H1 (cell line): ENCODE measurements at regions not wholly inside any gene's neighbourhood (a gene's known extent, or its start where the extent isn't known, plus 50 kb on each side); places are given as distances from the start of the nearest gene placed in this dataset.

Experiments
- CTCF ChIA-PET: fragments of 300-600 bp; sonication (Branson Sonifier 250); formaldehyde crosslinking; loops from one replicate; lab custom pipeline; 2021; ENCODE audit not compliant: partially characterized antibody; lab: Charles Lee
- POLR2A ChIA-PET: fragments of 300-600 bp; sonication (Branson Sonifier 250); formaldehyde crosslinking; loops from one replicate; lab custom pipeline; 2021; ENCODE audit warnings: inconsistent platforms; ENCODE audit not compliant: partially characterized antibody; lab: Charles Lee
- DNase-seq, 2 experiments: peaks; one replicate each; pipeline versions ENCODE4 v3.0.0 to v3.0.0-alpha.2; 2010 to 2022; ENCODE audit warnings: low spot score in 2 of 2, low read depth in 1 of 2, mixed read lengths in 1 of 2
- FAIRE-seq: peaks from 2 replicates; lab custom pipeline; 2011; peaks lifted over from hg19 to GRCh38; lab: Jason Lieb, UNC
- H2AFZ ChIP-seq: 2 replicates; pipeline ENCODE4 v1.8.1; 2012; ENCODE audit warnings: low read length, inconsistent platforms
- H2AK5ac ChIP-seq: 2 replicates; pipeline ENCODE4 v1.6.1; 2013; ENCODE audit warnings: low read depth, low read length
- H2BK120ac ChIP-seq: replicated peaks from 2 replicates; pipeline ENCODE3; 2013; ENCODE audit warnings: low read depth, low read length, inconsistent platforms
- H2BK12ac ChIP-seq: 2 replicates; pipeline ENCODE4 v1.6.1; 2013; ENCODE audit warnings: low read depth, low read length
- H2BK15ac ChIP-seq: 2 replicates; pipeline ENCODE4 v1.6.1; 2013; ENCODE audit warnings: low read length
- H2BK20ac ChIP-seq: 2 replicates; pipeline ENCODE4 v1.6.1; 2013; ENCODE audit warnings: low read length
- H2BK5ac ChIP-seq: 2 replicates; pipeline ENCODE4 v1.6.1; 2013; ENCODE audit warnings: low read depth, low read length
- H3K14ac ChIP-seq: 2 replicates; pipeline ENCODE4 v1.6.1; 2013; ENCODE audit warnings: inconsistent platforms; ENCODE audit not compliant: insufficient read length
- H3K18ac ChIP-seq: 2 replicates; pipeline ENCODE4 v1.6.1; 2013; ENCODE audit warnings: low read length; ENCODE audit errors: extremely low read depth
- H3K23ac ChIP-seq: 2 replicates; pipeline ENCODE4 v1.6.1; 2013; ENCODE audit warnings: inconsistent platforms; ENCODE audit not compliant: insufficient read length
- H3K23me2 ChIP-seq: 2 replicates; pipeline ENCODE4 v1.6.1; 2013; ENCODE audit warnings: low read depth, low read length
- H3K27ac ChIP-seq: 2 replicates; pipeline ENCODE4 v1.6.1; 2011; ENCODE audit warnings: low read depth, low read length, inconsistent platforms
- H3K27me3 ChIP-seq, 4 experiments: replicated peaks in 1 of 4; 1 replicate in 1 of 4; 2 replicates in 3 of 4; pipeline versions ENCODE4 v1.6.1 to v1.8.1; 2011 to 2013; ENCODE audit warnings: low read length in 3 of 4, mild to moderate bottlenecking in 3 of 4, inconsistent platforms in 2 of 4, mixed read lengths in 2 of 4, moderate library complexity in 1 of 4; ENCODE audit not compliant: control insufficient read depth in 3 of 4, insufficient read depth in 3 of 4; ENCODE audit errors: extremely low read depth in 1 of 4
- H3K36me3 ChIP-seq, 4 experiments: 2 replicates each; pipeline versions ENCODE4 v1.6.1 to v1.8.1; 2011 to 2013; ENCODE audit warnings: mild to moderate bottlenecking in 4 of 4, low read length in 3 of 4, moderate library complexity in 2 of 4, control low read depth in 1 of 4, inconsistent platforms in 1 of 4; ENCODE audit not compliant: insufficient read depth in 4 of 4, control insufficient read depth in 2 of 4
- H3K4ac ChIP-seq: replicated peaks from 2 replicates; pipeline ENCODE3; 2013; ENCODE audit warnings: low read length, low read depth, mixed read lengths, inconsistent platforms; ENCODE audit not compliant: insufficient read length
- H3K4me1 ChIP-seq, 4 experiments: replicated peaks in 1 of 4; 1 replicate in 1 of 4; 2 replicates in 3 of 4; pipeline versions ENCODE4 v1.6.1 to v1.8.1; 2011 to 2013; ENCODE audit warnings: low read length in 3 of 4, inconsistent platforms in 2 of 4, mixed read lengths in 1 of 4; ENCODE audit not compliant: insufficient read depth in 4 of 4, control insufficient read depth in 3 of 4
- H3K4me2 ChIP-seq, 2 experiments: 2 replicates each; pipeline versions ENCODE4 v1.6.1 to v1.8.1; 2011 to 2013; ENCODE audit warnings: low read depth in 2 of 2, low read length in 2 of 2, control low read depth in 1 of 2, inconsistent platforms in 1 of 2, mild to moderate bottlenecking in 1 of 2; ENCODE audit not compliant: insufficient read depth in 1 of 2
- H3K4me3 ChIP-seq, 4 experiments: fragments of 200-600, 300-600 bp in 1 of 4; sonication (generic), shearing (Covaris generic), sonication (Bioruptor Twin) in 1 of 4; 2 replicates each; pipeline versions ENCODE4 v1.5.1 to v1.8.1; 2011 to 2016; ENCODE audit warnings: low read length in 4 of 4, low read depth in 3 of 4, control low read depth in 2 of 4, inconsistent platforms in 2 of 4, mild to moderate bottlenecking in 2 of 4, mixed read lengths in 1 of 4, moderate library complexity in 1 of 4; ENCODE audit not compliant: insufficient read depth in 2 of 4; ENCODE audit errors: extremely low read depth in 1 of 4
- H3K56ac ChIP-seq: replicated peaks from 2 replicates; pipeline ENCODE3; 2013; ENCODE audit warnings: low read depth, mild to moderate bottlenecking, mixed read lengths, low read length, inconsistent platforms; ENCODE audit not compliant: insufficient read length
- H3K79me1 ChIP-seq: 2 replicates; pipeline ENCODE4 v1.6.1; 2013; ENCODE audit warnings: low read depth, low read length, control low read depth
- H3K79me2 ChIP-seq, 2 experiments: 2 replicates each; pipeline versions ENCODE4 v1.6.1 to v1.8.1; 2012 to 2013; ENCODE audit warnings: low read length in 2 of 2, mild to moderate bottlenecking in 2 of 2, inconsistent platforms in 1 of 2; ENCODE audit not compliant: insufficient read depth in 2 of 2, control insufficient read depth in 1 of 2
- H3K9ac ChIP-seq, 4 experiments: replicated peaks in 1 of 4; 1 replicate in 1 of 4; 2 replicates in 3 of 4; pipeline versions ENCODE4 v1.6.1 to v1.8.1; 2011 to 2013; ENCODE audit warnings: low read depth in 3 of 4, low read length in 3 of 4, control low read depth in 2 of 4, mild to moderate bottlenecking in 2 of 4, moderate library complexity in 2 of 4, inconsistent platforms in 1 of 4; ENCODE audit errors: extremely low read depth in 1 of 4
- H3K9me3 ChIP-seq, 2 experiments: 2 replicates each; pipeline versions ENCODE4 v1.6.1 to v1.8.1; 2012 to 2013; ENCODE audit warnings: mild to moderate bottlenecking in 2 of 2, moderate library complexity in 2 of 2, control low read depth in 1 of 2, inconsistent platforms in 1 of 2, low read depth in 1 of 2, low read length in 1 of 2, mixed read lengths in 1 of 2; ENCODE audit not compliant: insufficient read depth in 2 of 2
- H4K20me1 ChIP-seq, 2 experiments: replicated peaks in 1 of 2; 2 replicates each; pipeline versions ENCODE3 to v1.8.1; 2011 to 2013; ENCODE audit warnings: inconsistent platforms in 2 of 2, low read length in 2 of 2, mild to moderate bottlenecking in 1 of 2; ENCODE audit not compliant: insufficient read depth in 2 of 2, control insufficient read depth in 1 of 2
- H4K5ac ChIP-seq: 2 replicates; pipeline ENCODE4 v1.6.1; 2013; ENCODE audit warnings: low read length, low read depth, mixed read lengths, inconsistent platforms; ENCODE audit not compliant: insufficient read length
- H4K8ac ChIP-seq: 2 replicates; pipeline ENCODE4 v1.8.0; 2013; ENCODE audit warnings: mild to moderate bottlenecking, moderate library complexity, low read length, inconsistent platforms; ENCODE audit not compliant: insufficient read depth; ENCODE audit errors: extremely low read depth
- H4K91ac ChIP-seq: replicated peaks from 2 replicates; pipeline ENCODE3; 2013; ENCODE audit warnings: low read length, mixed read lengths, inconsistent platforms; ENCODE audit not compliant: insufficient read length
- BACH1 ChIP-seq: IDR thresholded peaks from 2 replicates; pipeline ENCODE4 v1.6.1; 2012; ENCODE audit warnings: low read length, improper control_type of control experiment
- BCL11A ChIP-seq, 2 experiments: IDR thresholded peaks; one replicate each; pipeline ENCODE4 v1.6.1; 2011; ENCODE audit warnings: low read depth in 2 of 2, low read length in 2 of 2, mild to moderate bottlenecking in 2 of 2
- CEBPB ChIP-seq: IDR thresholded peaks from 2 replicates; pipeline ENCODE4 v1.6.1; 2012; ENCODE audit warnings: low read depth, low read length
- CHD2 ChIP-seq: IDR thresholded peaks from 2 replicates; pipeline ENCODE4 v1.6.1; 2012; ENCODE audit warnings: low read length, improper control_type of control experiment
- EGR1 ChIP-seq: IDR thresholded peaks from 2 replicates; pipeline ENCODE4 v1.6.1; 2011; ENCODE audit warnings: low read depth, low read length, borderline replicate concordance
- GABPA ChIP-seq: IDR thresholded peaks from 2 replicates; pipeline ENCODE4 v1.6.1; 2011; ENCODE audit warnings: mild to moderate bottlenecking, low read length, moderate library complexity, borderline replicate concordance; ENCODE audit not compliant: insufficient read depth
- GTF2F1 ChIP-seq: IDR thresholded peaks from 2 replicates; pipeline ENCODE4 v1.6.1; 2012; ENCODE audit warnings: low read depth, low read length, improper control_type of control experiment, borderline replicate concordance
- HDAC2 ChIP-seq, 2 experiments: fragments of 300-600 bp in 1 of 2; sonication (generic) in 1 of 2; IDR thresholded peaks; 2 replicates each; pipeline ENCODE4 v1.6.1; 2011 to 2012; ENCODE audit warnings: low read depth in 2 of 2, low read length in 2 of 2, mild to moderate bottlenecking in 2 of 2, moderate library complexity in 2 of 2, borderline replicate concordance in 1 of 2, inconsistent platforms in 1 of 2
- JUN ChIP-seq: IDR thresholded peaks from 2 replicates; pipeline ENCODE4 v1.6.1; 2011; ENCODE audit warnings: low read depth, mild to moderate bottlenecking, improper control_type of control experiment, low read length
- KDM4A ChIP-seq: IDR thresholded peaks from one replicate; pipeline ENCODE4 v1.7.1; 2012; ENCODE audit warnings: low read depth, mild to moderate bottlenecking, moderate library complexity, low read length, inconsistent platforms; ENCODE audit not compliant: severe bottlenecking
- PHF8 ChIP-seq: fragments of 200-600 bp; sonication (generic); conservative IDR thresholded peaks from 2 replicates; pipeline ENCODE4 v1.7.1; 2012; ENCODE audit warnings: low read depth, mild to moderate bottlenecking, inconsistent platforms, low read length, moderate library complexity
- TBP ChIP-seq: IDR thresholded peaks from 2 replicates; pipeline ENCODE4 v1.6.1; 2011; ENCODE audit warnings: low read depth, low read length, improper control_type of control experiment
- TCF12 ChIP-seq: IDR thresholded peaks from 2 replicates; pipeline ENCODE4 v1.6.1; 2011; ENCODE audit warnings: low read depth, mild to moderate bottlenecking, low read length
- TEAD4 ChIP-seq: IDR thresholded peaks from 2 replicates; pipeline ENCODE4 v1.6.1; 2012; ENCODE audit warnings: low read depth, low read length, inconsistent platforms, mixed read lengths
- WGBS, 2 experiments: shearing (Covaris generic) in 1 of 2; methylation state at CpG; one replicate each; pipeline versions ENCODE4 v1.1.6 to v1.1.7; 2013 to 2015; ENCODE audit warnings: low lambda C conversion rate in 2 of 2, mixed read lengths in 2 of 2, inconsistent platforms in 1 of 2, low coverage in 1 of 2, missing lambda C conversion rate in 1 of 2; ENCODE audit not compliant: insufficient replicate concordance in 2 of 2, insufficient coverage in 1 of 2, insufficient read length in 1 of 2; ENCODE audit errors: extremely low coverage in 1 of 2, missing lambda C conversion rate in 1 of 2; 5-methylcytosine and 5-hydroxymethylcytosine counted together

DNA sequence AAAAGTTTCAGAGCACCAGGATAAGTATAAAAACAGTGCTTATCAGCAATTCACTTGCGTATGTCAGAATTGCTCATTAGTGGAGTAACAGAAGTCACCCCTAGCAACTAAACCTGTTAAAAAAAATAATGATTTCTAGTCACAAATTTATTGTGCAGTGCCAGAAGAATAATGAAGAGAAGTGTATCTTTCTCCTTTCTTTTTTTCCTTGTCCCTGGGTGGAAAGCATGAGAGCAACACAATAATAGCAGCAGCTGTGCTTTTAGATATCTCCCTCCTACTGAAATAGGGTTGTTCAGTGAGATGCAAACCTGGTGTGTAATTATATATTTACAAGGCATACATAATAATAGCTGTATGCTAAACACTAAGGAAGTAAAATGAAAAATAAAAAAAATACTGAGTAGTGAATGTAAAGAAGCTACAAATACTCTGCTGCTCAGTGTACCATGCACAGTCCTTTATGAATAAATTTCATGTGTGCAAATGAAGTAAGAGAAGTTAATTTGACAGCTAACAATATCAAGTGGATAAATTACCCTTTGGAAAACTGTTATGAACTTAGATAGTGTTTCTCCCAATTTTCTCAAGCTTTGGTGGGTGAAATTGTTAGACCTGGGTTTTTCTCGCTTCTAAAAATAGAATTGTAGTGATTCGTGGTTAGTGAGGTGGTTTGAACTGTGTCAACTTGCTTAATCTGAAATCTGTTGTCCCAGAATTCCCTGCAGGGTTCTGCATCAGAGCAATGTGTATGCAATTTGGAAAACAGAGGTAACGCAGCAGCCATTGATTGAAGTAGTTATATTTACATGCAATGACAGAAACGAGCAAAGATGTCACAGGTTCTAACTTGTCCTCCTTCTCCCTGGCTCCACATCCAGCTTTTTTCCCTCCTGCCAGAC lies 125.7 kb upstream of the NDST3 start:
- no peak overlapping the region for H3K4ac ChIP-seq
- H4K8ac ChIP-seq, result no peak overlapping the region
- H3K14ac ChIP-seq, result no peak overlapping the region
- H4K91ac ChIP-seq, result no peak overlapping the region
- no peak overlapping the region for H2BK12ac ChIP-seq
- no peak overlapping the region for H2BK120ac ChIP-seq
- H3K4me1 ChIP-seq, result no peaks in the 10 kb centered on the region
- H3K4me3 ChIP-seq, result no peak overlapping the region
- no peak overlapping the region for H3K23ac ChIP-seq
- WGBS, 2 experiments, result 91% methylated on average over 5 of the region's 5 CpGs; no CpG with 5 or more reads in 1 of the 2 experiments
- ChIA-PET CTCF (no interaction called here), POLR2A (no interaction called here)
- no peaks in the 10 kb centered on the region for H3K79me1 ChIP-seq
- H3K27ac ChIP-seq, result no peak overlapping the region
- no peaks in the 10 kb centered on the region for H3K27me3 ChIP-seq
- H3K79me2 ChIP-seq, result no peaks in the 10 kb centered on the region
- H2BK15ac ChIP-seq, result no peak overlapping the region
- no peak for FAIRE-seq
- H3K9me3 ChIP-seq, result no peaks in the 10 kb centered on the region
- H3K23me2 ChIP-seq, result no peaks in the 10 kb centered on the region
- H3K9ac ChIP-seq, result no peak overlapping the region
- H4K5ac ChIP-seq, result no peak overlapping the region
- H2BK20ac ChIP-seq, result no peak overlapping the region
- H3K56ac ChIP-seq, result no peak overlapping the region
- H2AK5ac ChIP-seq, result no peak overlapping the region
- H3K18ac ChIP-seq, result no peak overlapping the region
- H2AFZ ChIP-seq, result peak overlapping the region; percentile 86
- H4K20me1 ChIP-seq, result no peaks in the 10 kb centered on the region
- H3K36me3 ChIP-seq, result no peaks in the 10 kb centered on the region
- H2BK5ac ChIP-seq, result no peak overlapping the region
- no peak for DNase-seq
- no peak overlapping the region for H3K4me2 ChIP-seq
- TF ChIP-seq GTF2F1, result no peak
- TF ChIP-seq HDAC2 (IDR thresholded peaks at IDR 0.05; ENCODE audit: borderline replicate concordance in 1 of 2, low read depth in 2 of 2, low read length in 2 of 2), result no peak
- TF ChIP-seq TCF12, result no peak
- no peak for TF ChIP-seq BCL11A (IDR thresholded peaks at IDR 0.05; ENCODE audit: low read depth in 2 of 2, low read length in 2 of 2)
- TF ChIP-seq JUN, result no peak
- no peak for TF ChIP-seq CHD2
- no peak for TF ChIP-seq GABPA
- TF ChIP-seq TEAD4, result no peak
- no peak for TF ChIP-seq TBP
- TF ChIP-seq BACH1, result no peak
- TF ChIP-seq EGR1, result no peak
- TF ChIP-seq KDM4A, result no peak
- no peak for TF ChIP-seq CEBPB
- no peak for TF ChIP-seq PHF8
